ENCODE measurements at regions not wholly inside any gene's neighbourhood (a gene's known extent, or its start where the extent isn't known, plus 50 kb on each side); places are given as distances from the start of the nearest gene placed in this dataset.

DNA sequence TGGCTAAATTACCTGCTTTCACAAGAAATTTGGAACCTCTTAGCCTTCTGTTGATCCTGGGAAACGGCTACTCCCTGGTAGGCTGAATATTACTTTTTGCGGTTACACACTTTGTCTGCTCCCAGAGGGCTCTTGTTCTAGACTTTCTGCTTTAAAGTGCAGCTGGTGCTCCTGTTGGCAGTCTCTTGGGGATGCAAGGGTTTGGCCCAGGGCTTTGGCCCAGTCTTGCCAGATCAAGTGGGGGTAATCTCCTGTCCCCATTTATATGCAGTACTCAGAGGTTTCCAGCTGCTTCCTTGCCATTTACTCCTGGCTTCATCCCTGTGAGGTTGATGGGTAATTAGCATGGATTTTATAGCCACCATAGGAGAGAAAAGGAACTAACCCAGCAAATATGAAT is 558.2 kb upstream of the MIS18BP1 start:
- Histone ChIP-seq H3K9ac (no peak overlapping the region), H3K4me3 (ENCODE audit: low read depth in 2 of 2, low read length in 1 of 2) (no peak overlapping the region), H3K4me2 (no peak overlapping the region), H4K20me1 (ENCODE audit: insufficient read depth) (no peaks in the 10 kb centered on the region), H3K36me3 (replicated peaks in 1 of 2; ENCODE audit: control insufficient read depth in 1 of 2, insufficient read depth in 2 of 2, low read length in 1 of 2) (no peaks in the 10 kb centered on the region), H3K9me3 (no peaks in the 10 kb centered on the region), H3K27ac (ENCODE audit: low read depth in 2 of 2, low read length in 1 of 2) (no peak overlapping the region), H2AFZ (ENCODE audit: low read depth) (no peak overlapping the region), H3K27me3 (ENCODE audit: insufficient read depth) (no peaks in the 10 kb centered on the region), H3K4me1 (ENCODE audit: control insufficient read depth in 1 of 2, insufficient read depth in 2 of 2, low read depth in 1 of 2, low read length in 1 of 2) (no peaks in the 10 kb centered on the region), H3F3A (replicated peaks; ENCODE audit: insufficient read depth) (no peaks in the 10 kb centered on the region), H3K9me2 (no peaks in the 10 kb centered on the region), H3K79me2 (ENCODE audit: insufficient read depth) (no peaks in the 10 kb centered on the region)
- WGBS (ENCODE audit: low lambda C conversion rate), result 55% methylated on average over 2 of the region's 2 CpGs
- POLR2A ChIA-PET, result no interaction called here
- CTCF ChIA-PET, result no interaction called here
- DNase-seq, result no peak
- no peak for TF ChIP-seq POLR2AphosphoS5 (IDR thresholded peaks at IDR 0.05; ENCODE audit: low read depth, low read length)
- no peak for TF ChIP-seq RAD21 (IDR thresholded peaks at IDR 0.05; ENCODE audit: low read length)
- no peak for TF ChIP-seq GATA2 (CRISPR knock-in tag; IDR thresholded peaks at IDR 0.05)
- TF ChIP-seq EP300 (IDR thresholded peaks at IDR 0.05; ENCODE audit: borderline replicate concordance in 1 of 2, low read depth in 1 of 2, low read length in 1 of 2), result no peak
- no peak for TF ChIP-seq SIN3A (IDR thresholded peaks at IDR 0.05; ENCODE audit: borderline replicate concordance, low read depth, low read length)

DNA sequence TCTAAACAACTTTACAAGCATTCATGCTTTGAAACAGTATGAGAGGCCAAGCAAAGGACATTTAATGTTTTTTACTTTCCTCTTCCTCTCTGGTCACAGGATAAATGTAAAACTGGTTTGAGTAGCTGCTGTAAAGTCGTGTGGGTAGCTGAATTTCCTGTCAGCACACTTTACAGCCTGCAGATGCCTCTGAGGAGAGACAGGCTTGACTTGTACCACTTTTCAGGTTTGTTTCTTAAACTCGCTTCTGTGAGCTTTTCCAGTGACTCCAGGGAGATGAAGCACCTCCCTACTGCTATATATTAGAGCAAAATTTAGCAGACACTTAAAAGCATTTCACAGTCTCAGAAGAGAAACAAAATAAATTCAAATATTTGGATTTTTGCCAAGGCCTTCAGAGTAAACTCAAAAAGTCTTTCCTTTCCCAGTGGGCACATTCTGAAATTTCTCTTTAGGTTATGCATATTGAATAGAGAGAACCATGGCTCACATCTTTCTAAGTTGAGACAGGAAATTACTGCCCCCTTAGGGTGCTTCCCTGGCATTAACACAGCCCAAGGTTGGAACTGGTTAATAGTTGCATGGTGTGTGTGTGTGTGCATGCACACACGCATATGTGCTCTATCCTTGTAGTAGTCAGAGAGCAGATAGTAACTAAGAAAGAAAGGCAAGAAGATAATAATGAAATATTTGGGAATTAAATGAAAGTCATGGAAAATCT is 557.3 kb upstream of the MIS18BP1 start:
- Histone ChIP-seq H3K9me3 (no peaks in the 10 kb centered on the region), H3K4me2 (no peak overlapping the region), H3K9me2 (no peaks in the 10 kb centered on the region), H3F3A (replicated peaks; ENCODE audit: insufficient read depth) (no peaks in the 10 kb centered on the region), H3K27me3 (ENCODE audit: insufficient read depth) (no peaks in the 10 kb centered on the region), H3K36me3 (replicated peaks in 1 of 2; ENCODE audit: control insufficient read depth in 1 of 2, insufficient read depth in 2 of 2, low read length in 1 of 2) (no peaks in the 10 kb centered on the region), H2AFZ (ENCODE audit: low read depth) (no peak overlapping the region), H3K27ac (ENCODE audit: low read depth in 2 of 2, low read length in 1 of 2) (no peak overlapping the region), H3K79me2 (ENCODE audit: insufficient read depth) (no peaks in the 10 kb centered on the region), H3K9ac (no peak overlapping the region), H3K4me3 (ENCODE audit: low read depth in 2 of 2, low read length in 1 of 2) (no peak overlapping the region), H3K4me1 (ENCODE audit: control insufficient read depth in 1 of 2, insufficient read depth in 2 of 2, low read depth in 1 of 2, low read length in 1 of 2) (no peaks in the 10 kb centered on the region), H4K20me1 (ENCODE audit: insufficient read depth) (no peaks in the 10 kb centered on the region)
- TF ChIP-seq RXRA (IDR thresholded peaks at IDR 0.05; ENCODE audit: borderline replicate concordance, low read depth) (no peak), FOXM1 (IDR thresholded peaks at IDR 0.05; ENCODE audit: low read depth) (no peak), TAF1 (IDR thresholded peaks at IDR 0.05; ENCODE audit: borderline replicate concordance, low read depth, low read length) (no peak), SMC3 (IDR thresholded peaks at IDR 0.05; ENCODE audit: low read depth, low read length) (no peak), ELF1 (IDR thresholded peaks at IDR 0.05) (no peak), NFIC (IDR thresholded peaks at IDR 0.05; ENCODE audit: borderline replicate concordance) (no peak), FOXJ3 (CRISPR knock-in tag; IDR thresholded peaks at IDR 0.05) (no peak), MEF2A (IDR thresholded peaks at IDR 0.05; ENCODE audit: borderline replicate concordance, low read depth) (no peak), YY1 (IDR thresholded peaks at IDR 0.05; ENCODE audit: low read depth) (no peak), TCF12 (IDR thresholded peaks at IDR 0.05) (no peak), TEAD4 (IDR thresholded peaks at IDR 0.05; ENCODE audit: borderline replicate concordance, insufficient read depth) (no peak), NRF1 (IDR thresholded peaks at IDR 0.05; ENCODE audit: low read depth, low read length) (no peak)
- TF ChIP-seq, protein P1, sequence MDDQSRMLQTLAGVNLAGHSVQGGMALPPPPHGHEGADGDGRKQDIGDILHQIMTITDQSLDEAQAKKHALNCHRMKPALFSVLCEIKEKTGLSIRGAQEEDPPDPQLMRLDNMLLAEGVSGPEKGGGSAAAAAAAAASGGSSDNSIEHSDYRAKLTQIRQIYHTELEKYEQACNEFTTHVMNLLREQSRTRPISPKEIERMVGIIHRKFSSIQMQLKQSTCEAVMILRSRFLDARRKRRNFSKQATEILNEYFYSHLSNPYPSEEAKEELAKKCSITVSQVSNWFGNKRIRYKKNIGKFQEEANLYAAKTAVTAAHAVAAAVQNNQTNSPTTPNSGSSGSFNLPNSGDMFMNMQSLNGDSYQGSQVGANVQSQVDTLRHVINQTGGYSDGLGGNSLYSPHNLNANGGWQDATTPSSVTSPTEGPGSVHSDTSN (IDR thresholded peaks at IDR 0.05), result no peak
- TF ChIP-seq, protein P2, sequence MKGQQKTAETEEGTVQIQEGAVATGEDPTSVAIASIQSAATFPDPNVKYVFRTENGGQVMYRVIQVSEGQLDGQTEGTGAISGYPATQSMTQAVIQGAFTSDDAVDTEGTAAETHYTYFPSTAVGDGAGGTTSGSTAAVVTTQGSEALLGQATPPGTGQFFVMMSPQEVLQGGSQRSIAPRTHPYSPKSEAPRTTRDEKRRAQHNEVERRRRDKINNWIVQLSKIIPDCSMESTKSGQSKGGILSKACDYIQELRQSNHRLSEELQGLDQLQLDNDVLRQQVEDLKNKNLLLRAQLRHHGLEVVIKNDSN (IDR thresholded peaks at IDR 0.05; ENCODE audit: borderline replicate concordance, low read depth), result no peak
- TF ChIP-seq, protein P3, sequence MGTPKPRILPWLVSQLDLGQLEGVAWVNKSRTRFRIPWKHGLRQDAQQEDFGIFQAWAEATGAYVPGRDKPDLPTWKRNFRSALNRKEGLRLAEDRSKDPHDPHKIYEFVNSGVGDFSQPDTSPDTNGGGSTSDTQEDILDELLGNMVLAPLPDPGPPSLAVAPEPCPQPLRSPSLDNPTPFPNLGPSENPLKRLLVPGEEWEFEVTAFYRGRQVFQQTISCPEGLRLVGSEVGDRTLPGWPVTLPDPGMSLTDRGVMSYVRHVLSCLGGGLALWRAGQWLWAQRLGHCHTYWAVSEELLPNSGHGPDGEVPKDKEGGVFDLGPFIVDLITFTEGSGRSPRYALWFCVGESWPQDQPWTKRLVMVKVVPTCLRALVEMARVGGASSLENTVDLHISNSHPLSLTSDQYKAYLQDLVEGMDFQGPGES (IDR thresholded peaks at IDR 0.05; ENCODE audit: low read depth, low read length), result no peak
- CTCF ChIA-PET, result no interaction called here
- no peak for DNase-seq
- POLR2A ChIA-PET, result no interaction called here
- WGBS (ENCODE audit: low lambda C conversion rate), result 0% methylated on average over 3 of the region's 3 CpGs
